ENCODE measurements at regions not wholly inside any gene's neighbourhood (a gene's known extent, or its start where the extent isn't known, plus 50 kb on each side); places are given as distances from the start of the nearest gene placed in this dataset.
"Not testable (repeated sequence)": the region's sequence is repeated elsewhere in the genome, so short reads cannot be mapped to it uniquely, and the experiment has no call there.

- TF ChIP-seq CTCF (IDR thresholded peaks at IDR 0.05); POLR2A (IDR thresholded peaks at IDR 0.05; ENCODE audit: low read depth): not testable (repeated sequence)
These were observed 76.7 kb upstream of the BMP4 start for GRCh38 chr14:54033285-54033684.

Measured in esophagus muscularis mucosa (tissue), 3 donors.